DND-41 (cell line): ENCODE measurements at regions not wholly inside any gene's neighbourhood (a gene's known extent, or its start where the extent isn't known, plus 50 kb on each side); places are given as distances from the start of the nearest gene placed in this dataset.

Experiments used
- CTCF ChIP-seq: IDR thresholded peaks from 2 replicates; pipeline ENCODE4 v1.5.1; 2012; ENCODE audit warnings: borderline replicate concordance, low read length, moderate library complexity, mild to moderate bottlenecking; ENCODE audit not compliant: poor library complexity, severe bottlenecking; ENCODE audit errors: extremely low read depth
- EZH2 ChIP-seq: IDR thresholded peaks from 3 replicates; pipeline ENCODE4 v1.6.1; 2012; ENCODE audit warnings: borderline replicate concordance, low read depth, mild to moderate bottlenecking, moderate library complexity, low read length, inconsistent platforms; ENCODE audit not compliant: severe bottlenecking

- no peak for TF ChIP-seq CTCF
- TF ChIP-seq EZH2 = no peak
Measured at GRCh38 chr15:27628486-27628885, 470.6 kb downstream of the OCA2 start.
